Germinal center (tissue), 1 donor: ENCODE measurements at regions not wholly inside any gene's neighbourhood (a gene's known extent, or its start where the extent isn't known, plus 50 kb on each side); places are given as distances from the start of the nearest gene placed in this dataset.

ENCODE experiments used
- DNase-seq: peaks from one replicate; pipeline ENCODE4 v3.0.0; 2012; ENCODE audit warnings: mixed read lengths, low spot score

- DNase-seq: no peak
Observed at GRCh38 chr9:120001536-120001935, 578.4 kb downstream of the CDK5RAP2 start.

GRCh38 chr9:119998614-119999013 lies 581.4 kb downstream of the CDK5RAP2 start:
- no peak for DNase-seq

GRCh38 chr9:119991797-119992196 lies 588.2 kb downstream of the CDK5RAP2 start:
- DNase-seq: no peak

GRCh38 chr9:119986713-119987112 lies 593.3 kb downstream of the CDK5RAP2 start:
- no peak for DNase-seq

- no peak for DNase-seq
Observed at GRCh38 chr9:119986205-119986604, 593.8 kb downstream of the CDK5RAP2 start.

GRCh38 chr9:119974026-119974425 lies 604.8 kb upstream of the BRINP1 start:
- no peak for DNase-seq

- peak; percentile 71 for DNase-seq
Observed at GRCh38 chr9:119968836-119969707, 599.8 kb upstream of the BRINP1 start.

GRCh38 chr9:119967867-119968535 lies 598.8 kb upstream of the BRINP1 start:
- DNase-seq: no peak

GRCh38 chr9:119963798-119964372 lies 594.6 kb upstream of the BRINP1 start:
- no peak for DNase-seq

GRCh38 chr9:119963258-119963797 lies 594.1 kb upstream of the BRINP1 start:
- DNase-seq: no peak

- DNase-seq: peak; percentile 14
Observed at GRCh38 chr9:119961774-119962424, 592.7 kb upstream of the BRINP1 start.

GRCh38 chr9:119959846-119960545 lies 590.8 kb upstream of the BRINP1 start:
- no peak for DNase-seq

GRCh38 chr9:119956111-119956510 lies 586.9 kb upstream of the BRINP1 start:
- no peak for DNase-seq

- no peak for DNase-seq
Observed at GRCh38 chr9:119955276-119955675, 586.0 kb upstream of the BRINP1 start.

- DNase-seq: no peak
Observed at GRCh38 chr9:119951591-119951990, 582.4 kb upstream of the BRINP1 start.

GRCh38 chr9:119951090-119951489 lies 581.9 kb upstream of the BRINP1 start:
- no peak for DNase-seq

- DNase-seq: no peak
Observed at GRCh38 chr9:119945686-119946085, 576.5 kb upstream of the BRINP1 start.

GRCh38 chr9:119941091-119941490 lies 571.9 kb upstream of the BRINP1 start:
- DNase-seq: no peak

- no peak for DNase-seq
Observed at GRCh38 chr9:119938871-119939270, 569.6 kb upstream of the BRINP1 start.

- no peak for DNase-seq
Observed at GRCh38 chr9:119934497-119934896, 565.3 kb upstream of the BRINP1 start.

GRCh38 chr9:119933191-119933590 lies 564.0 kb upstream of the BRINP1 start:
- DNase-seq: no peak

GRCh38 chr9:119924736-119925135 lies 555.5 kb upstream of the BRINP1 start:
- no peak for DNase-seq
